M059J (cell line): ENCODE measurements at regions not wholly inside any gene's neighbourhood (a gene's known extent, or its start where the extent isn't known, plus 50 kb on each side); places are given as distances from the start of the nearest gene placed in this dataset.
"Not testable (repeated sequence)": the region's sequence is repeated elsewhere in the genome, so short reads cannot be mapped to it uniquely, and the experiment has no call there.

Source experiments
- DNase-seq: peaks from one replicate; pipeline ENCODE4 v3.0.0-alpha.2; 2012; ENCODE audit warnings: low read depth

GRCh38 chr5:1983401-1983800 is 100.7 kb upstream of the IRX4 start:
- no peak for DNase-seq

GRCh38 chr5:1982561-1982960 is 99.8 kb upstream of the IRX4 start:
- DNase-seq, result not testable (repeated sequence)

GRCh38 chr5:1975898-1976765 is 93.4 kb upstream of the IRX4 start:
- no peak for DNase-seq

- DNase-seq, result no peak
These were observed 92.6 kb upstream of the IRX4 start for GRCh38 chr5:1975406-1975715.

GRCh38 chr5:1974501-1975405 is 92.0 kb upstream of the IRX4 start:
- DNase-seq, result no peak

GRCh38 chr5:1974081-1974480 is 91.4 kb upstream of the IRX4 start:
- DNase-seq, result no peak

- no peak for DNase-seq
These were observed 90.8 kb upstream of the IRX4 start for GRCh38 chr5:1973391-1974013.

GRCh38 chr5:1971944-1972343 is 89.2 kb upstream of the IRX4 start:
- no peak for DNase-seq

- no peak for DNase-seq
These were observed 85.0 kb upstream of the IRX4 start for GRCh38 chr5:1967736-1968135.

- DNase-seq, result no peak
These were observed 83.7 kb upstream of the IRX4 start for GRCh38 chr5:1966461-1966860.

- no peak for DNase-seq
These were observed 83.2 kb upstream of the IRX4 start for GRCh38 chr5:1965925-1966324.

GRCh38 chr5:1963941-1964451 is 81.3 kb upstream of the IRX4 start:
- DNase-seq, result no peak

GRCh38 chr5:1963358-1963757 is 80.6 kb upstream of the IRX4 start:
- no peak for DNase-seq

GRCh38 chr5:1962619-1963355 is 80.1 kb upstream of the IRX4 start:
- DNase-seq, result no peak

- DNase-seq, result no peak
These were observed 79.3 kb upstream of the IRX4 start for GRCh38 chr5:1961952-1962595.

GRCh38 chr5:1961304-1961946 is 78.7 kb upstream of the IRX4 start:
- DNase-seq, result no peak

GRCh38 chr5:1960595-1961303 is 78.0 kb upstream of the IRX4 start:
- no peak for DNase-seq

GRCh38 chr5:1959725-1960581 is 77.2 kb upstream of the IRX4 start:
- no peak for DNase-seq

GRCh38 chr5:1959231-1959630 is 76.5 kb upstream of the IRX4 start:
- DNase-seq, result no peak
